NT2/D1 (cell line): ENCODE measurements at regions not wholly inside any gene's neighbourhood (a gene's known extent, or its start where the extent isn't known, plus 50 kb on each side); places are given as distances from the start of the nearest gene placed in this dataset.

Source experiments
- SUZ12 ChIP-seq: IDR thresholded peaks from 2 replicates; pipeline ENCODE4 v1.6.1; 2011; ENCODE audit not compliant: insufficient read length, insufficient read depth; ENCODE audit errors: extremely low read depth
- YY1 ChIP-seq: IDR thresholded peaks from 2 replicates; pipeline ENCODE4 v1.6.1; 2011; ENCODE audit not compliant: insufficient read length, insufficient read depth
- ZNF274 ChIP-seq: IDR thresholded peaks from 2 replicates; pipeline ENCODE4 v1.6.1; 2011; ENCODE audit warnings: mild to moderate bottlenecking, low read depth, low read length

DNA sequence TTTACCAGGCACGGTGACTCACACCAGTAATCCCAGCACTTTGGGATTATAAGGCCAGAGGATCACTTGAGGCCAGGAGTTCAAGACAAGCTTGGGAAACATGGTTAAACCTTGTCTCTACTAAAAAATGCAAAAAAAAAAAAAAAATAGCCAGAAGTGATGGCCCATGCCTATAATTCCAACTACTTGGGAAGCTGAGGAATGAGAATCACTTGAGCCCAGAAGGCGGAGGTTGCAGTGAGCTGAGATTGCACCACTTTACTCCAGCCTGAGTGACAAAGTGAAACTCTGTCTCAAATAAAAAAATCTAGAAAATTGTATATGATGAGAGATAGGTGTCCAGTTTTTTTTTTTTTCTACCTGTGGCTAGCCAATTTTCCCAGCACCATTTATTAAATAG lies 578.2 kb downstream of the ANKRD7 start:
- TF ChIP-seq YY1: no peak
- no peak for TF ChIP-seq ZNF274
- no peak for TF ChIP-seq SUZ12
